ENCODE measurements at regions not wholly inside any gene's neighbourhood (a gene's known extent, or its start where the extent isn't known, plus 50 kb on each side); places are given as distances from the start of the nearest gene placed in this dataset.

- no peaks in the 10 kb centered on the region for H4K20me1 ChIP-seq (ENCODE audit: low read depth)
- Mint-ChIP-seq H3K9me3 (no peaks in the 10 kb centered on the region), H3K4me3 (peak overlapping the region; percentile 22), H3K36me3 (no peaks in the 10 kb centered on the region), H3K27ac (no peak overlapping the region), H3K27me3 (ENCODE audit: insufficient read depth, low read depth) (peaks cover 3% of the 10 kb centered on the region), H3K4me1 (no peaks in the 10 kb centered on the region)
- H3K4me3 ChIP-seq = no peak overlapping the region
- H3K79me2 ChIP-seq (ENCODE audit: low read depth) = no peaks in the 10 kb centered on the region
- no peak overlapping the region for H3K9ac ChIP-seq
- H3K27me3 ChIP-seq = no peaks in the 10 kb centered on the region
- DNase-seq (ENCODE audit: low spot score) = no peak
- no peak overlapping the region for H2AFZ ChIP-seq (replicated peaks)
- H3K4me2 ChIP-seq = no peak overlapping the region
- H3K9me3 ChIP-seq (ENCODE audit: low read depth) = no peaks in the 10 kb centered on the region
- no peaks in the 10 kb centered on the region for H3K4me1 ChIP-seq
- H3F3A ChIP-seq (ENCODE audit: low read depth) = no peaks in the 10 kb centered on the region
- no peaks in the 10 kb centered on the region for H3K36me3 ChIP-seq
- H3K27ac ChIP-seq = no peak overlapping the region
- no peak for TF ChIP-seq EZH2phosphoT487 (IDR thresholded peaks at IDR 0.05)
- TF ChIP-seq, protein P1, sequence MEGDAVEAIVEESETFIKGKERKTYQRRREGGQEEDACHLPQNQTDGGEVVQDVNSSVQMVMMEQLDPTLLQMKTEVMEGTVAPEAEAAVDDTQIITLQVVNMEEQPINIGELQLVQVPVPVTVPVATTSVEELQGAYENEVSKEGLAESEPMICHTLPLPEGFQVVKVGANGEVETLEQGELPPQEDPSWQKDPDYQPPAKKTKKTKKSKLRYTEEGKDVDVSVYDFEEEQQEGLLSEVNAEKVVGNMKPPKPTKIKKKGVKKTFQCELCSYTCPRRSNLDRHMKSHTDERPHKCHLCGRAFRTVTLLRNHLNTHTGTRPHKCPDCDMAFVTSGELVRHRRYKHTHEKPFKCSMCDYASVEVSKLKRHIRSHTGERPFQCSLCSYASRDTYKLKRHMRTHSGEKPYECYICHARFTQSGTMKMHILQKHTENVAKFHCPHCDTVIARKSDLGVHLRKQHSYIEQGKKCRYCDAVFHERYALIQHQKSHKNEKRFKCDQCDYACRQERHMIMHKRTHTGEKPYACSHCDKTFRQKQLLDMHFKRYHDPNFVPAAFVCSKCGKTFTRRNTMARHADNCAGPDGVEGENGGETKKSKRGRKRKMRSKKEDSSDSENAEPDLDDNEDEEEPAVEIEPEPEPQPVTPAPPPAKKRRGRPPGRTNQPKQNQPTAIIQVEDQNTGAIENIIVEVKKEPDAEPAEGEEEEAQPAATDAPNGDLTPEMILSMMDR (IDR thresholded peaks at IDR 0.05) = no peak
- no peak for TF ChIP-seq EZH2 (IDR thresholded peaks at IDR 0.05)
These were observed 88.7 kb upstream of the EGLN3 start for GRCh38 chr14:34039428-34040047.

GRCh38 chr14:34038358-34039057 lies 87.6 kb upstream of the EGLN3 start:
- Histone ChIP-seq H3K9ac (no peak overlapping the region), H3K27ac (no peak overlapping the region), H3K9me3 (ENCODE audit: low read depth) (no peaks in the 10 kb centered on the region), H3K27me3 (no peaks in the 10 kb centered on the region), H3F3A (ENCODE audit: low read depth) (no peaks in the 10 kb centered on the region), H3K4me2 (no peak overlapping the region), H2AFZ (replicated peaks) (no peak overlapping the region), H3K4me3 (no peak overlapping the region), H3K79me2 (ENCODE audit: low read depth) (no peaks in the 10 kb centered on the region), H3K4me1 (peaks cover 5% of the 10 kb centered on the region), H3K36me3 (no peaks in the 10 kb centered on the region), H4K20me1 (ENCODE audit: low read depth) (no peaks in the 10 kb centered on the region)
- peaks cover 3% of the 10 kb centered on the region for H3K27me3 Mint-ChIP-seq (ENCODE audit: insufficient read depth, low read depth)
- no peaks in the 10 kb centered on the region for H3K36me3 Mint-ChIP-seq
- H3K4me1 Mint-ChIP-seq = no peaks in the 10 kb centered on the region
- no peaks in the 10 kb centered on the region for H3K9me3 Mint-ChIP-seq
- H3K27ac Mint-ChIP-seq = no peak overlapping the region
- TF ChIP-seq EZH2 (IDR thresholded peaks at IDR 0.05) (no peak), EZH2phosphoT487 (IDR thresholded peaks at IDR 0.05) (no peak)
- TF ChIP-seq, protein P1 (IDR thresholded peaks at IDR 0.05) = no peak
- no peak overlapping the region for H3K4me3 Mint-ChIP-seq
- DNase-seq (ENCODE audit: low spot score) = no peak

GRCh38 chr14:34036319-34036766 lies 85.5 kb upstream of the EGLN3 start:
- Mint-ChIP-seq H3K4me3 (no peak overlapping the region), H3K9me3 (peaks cover 2% of the 10 kb centered on the region), H3K27me3 (ENCODE audit: insufficient read depth, low read depth) (peaks cover 3% of the 10 kb centered on the region), H3K27ac (no peak overlapping the region), H3K36me3 (no peaks in the 10 kb centered on the region), H3K4me1 (no peaks in the 10 kb centered on the region)
- H2AFZ ChIP-seq (replicated peaks) = no peak overlapping the region
- no peak overlapping the region for H3K4me2 ChIP-seq
- no peak for TF ChIP-seq EZH2 (IDR thresholded peaks at IDR 0.05)
- no peak overlapping the region for H3K4me3 ChIP-seq
- no peak overlapping the region for H3K9ac ChIP-seq
- H3K79me2 ChIP-seq (ENCODE audit: low read depth) = no peaks in the 10 kb centered on the region
- no peaks in the 10 kb centered on the region for H4K20me1 ChIP-seq (ENCODE audit: low read depth)
- H3K9me3 ChIP-seq (ENCODE audit: low read depth) = no peaks in the 10 kb centered on the region
- peaks cover 5% of the 10 kb centered on the region for H3K4me1 ChIP-seq
- no peaks in the 10 kb centered on the region for H3F3A ChIP-seq (ENCODE audit: low read depth)
- no peak overlapping the region for H3K27ac ChIP-seq
- no peak for DNase-seq (ENCODE audit: low spot score)
- H3K27me3 ChIP-seq = no peaks in the 10 kb centered on the region
- no peaks in the 10 kb centered on the region for H3K36me3 ChIP-seq

DNA sequence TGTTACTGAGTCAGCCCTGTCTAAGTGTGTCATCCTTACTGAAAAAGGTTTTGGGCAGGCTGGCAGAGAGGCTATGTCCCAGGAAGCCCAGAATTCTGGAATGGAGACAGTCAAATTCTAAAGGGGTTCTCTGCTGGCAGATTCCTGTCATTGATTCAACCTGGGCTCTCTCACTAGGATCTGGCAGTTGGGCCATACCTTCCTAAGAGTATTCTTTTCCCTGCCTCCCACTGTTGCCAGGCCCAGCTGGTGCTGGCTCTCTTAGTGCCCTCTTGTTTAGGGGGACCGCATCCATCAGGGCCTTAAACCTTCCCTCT lies 85.0 kb upstream of the EGLN3 start:
- Mint-ChIP-seq H3K27ac (no peak overlapping the region), H3K4me1 (no peaks in the 10 kb centered on the region)

More for the DNA sequence above, 85.0 kb upstream of the EGLN3 start:
- Histone ChIP-seq H3K9me3 (ENCODE audit: low read depth) (no peaks in the 10 kb centered on the region), H3K4me1 (peaks cover 5% of the 10 kb centered on the region), H3K36me3 (no peaks in the 10 kb centered on the region), H3K27ac (no peak overlapping the region), H3K4me3 (no peak overlapping the region), H3K4me2 (no peak overlapping the region), H4K20me1 (ENCODE audit: low read depth) (no peaks in the 10 kb centered on the region), H3K79me2 (ENCODE audit: low read depth) (no peaks in the 10 kb centered on the region), H3K9ac (no peak overlapping the region), H3F3A (ENCODE audit: low read depth) (no peaks in the 10 kb centered on the region), H2AFZ (replicated peaks) (no peak overlapping the region), H3K27me3 (no peaks in the 10 kb centered on the region)
- no peak for DNase-seq (ENCODE audit: low spot score)
- H3K36me3 Mint-ChIP-seq = no peaks in the 10 kb centered on the region
- H3K9me3 Mint-ChIP-seq = peaks cover 2% of the 10 kb centered on the region
- no peak for TF ChIP-seq EZH2phosphoT487 (IDR thresholded peaks at IDR 0.05)
- TF ChIP-seq, protein P1 (IDR thresholded peaks at IDR 0.05) = no peak
- no peak for TF ChIP-seq EZH2 (IDR thresholded peaks at IDR 0.05)
- H3K27me3 Mint-ChIP-seq (ENCODE audit: insufficient read depth, low read depth) = peaks cover 3% of the 10 kb centered on the region
- H3K4me3 Mint-ChIP-seq = no peak overlapping the region
